Fibroblast of peridontal ligament (primary cell): ENCODE measurements at regions not wholly inside any gene's neighbourhood (a gene's known extent, or its start where the extent isn't known, plus 50 kb on each side); places are given as distances from the start of the nearest gene placed in this dataset.
A peak's percentile ranks its signal among the peaks of the same experiment; 100 is the strongest.
"Not testable (repeated sequence)": the region's sequence is repeated elsewhere in the genome, so short reads cannot be mapped to it uniquely, and the experiment has no call there.

Source experiments
- DNase-seq: peaks from one replicate; pipeline ENCODE4 v3.0.0-alpha.2; 2010; ENCODE audit errors: extremely low read depth

DNA sequence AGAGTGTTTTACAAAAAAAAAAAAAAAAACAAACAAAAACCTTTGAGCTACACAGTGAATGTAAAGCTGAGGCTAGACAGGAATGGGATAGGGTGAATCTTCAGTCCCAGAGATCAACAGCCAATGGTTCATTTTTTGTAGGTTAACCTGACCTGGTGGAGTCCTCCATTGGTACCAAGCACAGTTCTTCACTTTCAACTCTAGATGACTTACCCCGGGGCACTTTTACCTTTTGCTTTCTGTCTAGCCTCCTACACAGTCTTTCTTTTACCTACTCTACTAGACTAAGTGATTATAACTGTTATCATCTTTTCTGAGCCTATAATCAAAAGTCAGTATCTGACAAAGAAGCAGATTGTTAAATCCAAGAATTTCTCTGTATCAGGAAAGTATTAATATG, 50.9 kb downstream of the ANXA2R start:
- DNase-seq, result no peak

DNA sequence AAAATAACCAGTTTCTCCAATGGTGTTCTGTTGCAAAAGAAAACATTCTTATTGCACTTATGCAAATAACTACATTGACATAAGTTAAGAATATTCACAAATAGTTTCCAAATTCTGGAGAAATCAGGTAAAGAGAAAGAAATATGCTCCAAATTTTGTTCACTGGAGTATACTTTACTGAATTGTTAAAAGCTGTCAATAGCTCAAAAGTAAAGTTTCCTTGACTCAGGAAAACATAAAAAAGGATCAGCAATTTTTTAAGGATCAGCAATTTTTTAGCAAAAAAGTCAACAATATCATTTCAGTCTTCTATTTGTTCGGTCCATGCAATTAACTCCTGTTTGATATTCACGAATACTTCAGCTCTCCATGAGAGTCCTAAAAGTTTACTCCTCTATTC, 51.6 kb downstream of the ANXA2R start:
- DNase-seq, result no peak

- DNase-seq, result peak; percentile 89
Measured at GRCh38 chr5:42985129-42986037, 54.7 kb downstream of the ANXA2R start.

DNA sequence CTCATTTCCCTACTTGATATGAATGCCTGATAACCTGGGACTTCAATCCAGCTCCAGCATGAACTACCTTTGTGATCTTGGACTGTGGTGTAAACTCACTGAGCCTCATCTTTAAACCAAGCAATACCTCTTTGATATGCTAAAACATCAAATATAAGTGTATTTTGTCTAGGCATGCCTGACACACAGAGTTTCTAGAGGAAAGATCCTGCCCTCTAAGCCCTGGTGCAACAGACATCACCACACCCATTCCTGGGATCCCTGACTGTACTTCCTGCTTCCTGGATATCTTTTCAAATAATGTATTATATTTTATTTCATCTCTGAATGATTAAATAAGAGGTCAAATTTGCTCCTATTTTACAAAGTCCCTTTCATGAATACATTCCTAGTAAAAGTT, 55.8 kb downstream of the ANXA2R start:
- DNase-seq, result peak; percentile 10

GRCh38 chr5:42982107-42982622, 58.0 kb downstream of the ANXA2R start:
- peak; percentile 10 for DNase-seq

DNA sequence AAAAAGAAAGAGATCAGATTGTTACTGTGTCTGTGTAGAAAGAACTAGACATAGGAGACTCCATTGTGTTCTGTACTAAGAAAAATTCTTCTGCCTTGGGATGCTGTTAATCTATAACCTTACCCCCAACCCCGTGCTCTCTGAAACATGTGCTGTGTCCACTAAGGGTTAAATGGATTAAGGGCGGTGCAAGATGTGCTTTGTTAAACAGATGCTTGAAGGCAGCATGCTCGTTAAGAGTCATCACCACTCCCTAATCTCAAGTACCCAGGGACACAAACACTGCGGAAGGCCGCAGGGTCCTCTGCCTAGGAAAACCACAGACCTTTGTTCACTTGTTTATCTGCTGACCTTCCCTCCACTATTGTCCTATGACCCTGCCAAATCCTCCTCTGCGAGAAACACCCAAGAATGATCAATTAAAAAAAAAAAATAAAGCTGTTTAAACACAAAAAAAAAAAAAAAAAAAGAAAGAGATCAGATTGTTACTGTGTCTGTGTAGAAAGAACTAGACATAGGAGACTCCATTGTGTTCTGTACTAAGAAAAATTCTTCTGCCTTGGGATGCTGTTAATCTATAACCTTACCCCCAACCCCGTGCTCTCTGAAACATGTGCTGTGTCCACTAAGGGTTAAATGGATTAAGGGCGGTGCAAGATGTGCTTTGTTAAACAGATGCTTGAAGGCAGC, 58.6 kb downstream of the ANXA2R start:
- DNase-seq, result not testable (repeated sequence)

- DNase-seq, result not testable (repeated sequence)
Measured at GRCh38 chr5:42981015-42981414, 59.1 kb downstream of the ANXA2R start.

DNA sequence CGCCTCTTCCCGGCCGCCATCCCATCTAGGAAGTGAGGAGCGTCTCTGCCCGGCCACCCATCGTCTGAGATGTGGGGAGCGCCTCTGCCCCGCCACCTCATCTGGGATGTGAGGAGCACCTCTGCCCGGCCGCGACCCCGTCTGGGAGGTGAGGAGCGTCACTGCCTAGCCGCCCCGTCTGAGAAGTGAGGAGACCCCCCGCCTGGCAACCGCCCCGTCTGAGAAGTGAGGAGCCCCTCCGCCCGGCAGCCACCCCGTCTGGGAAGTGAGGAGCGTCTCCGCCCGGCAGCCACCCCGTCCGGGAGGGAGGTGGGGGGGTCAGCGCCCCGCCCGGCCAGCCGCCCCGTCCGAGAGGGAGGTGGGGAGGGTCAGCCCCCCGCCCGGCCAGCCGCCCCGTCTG, 59.7 kb downstream of the ANXA2R start:
- not testable (repeated sequence) for DNase-seq

DNA sequence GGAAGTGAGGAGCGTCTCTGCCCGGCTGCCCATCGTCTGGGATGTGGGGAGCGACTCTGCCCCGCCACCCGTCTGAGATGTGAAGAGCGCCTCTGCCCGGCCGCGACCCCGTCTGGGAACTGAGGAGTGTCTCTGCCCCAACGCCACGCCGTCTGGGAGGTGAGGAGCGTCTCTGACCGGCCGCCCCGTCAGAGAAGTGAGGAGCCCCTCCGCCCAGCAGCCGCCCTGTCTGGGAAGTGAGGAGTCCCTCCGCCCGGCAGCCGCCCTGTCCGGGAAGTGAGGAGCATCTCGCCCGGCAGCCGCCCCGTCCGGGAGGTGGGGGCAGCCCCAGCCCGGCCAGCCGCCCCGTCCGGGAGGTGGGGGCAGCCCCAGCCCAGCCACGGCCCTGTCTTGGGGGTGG, 60.9 kb downstream of the ANXA2R start:
- DNase-seq, result not testable (repeated sequence)

GRCh38 chr5:42974536-42974935, 65.6 kb downstream of the ANXA2R start:
- DNase-seq, result no peak

GRCh38 chr5:42970636-42971559, 69.2 kb downstream of the ANXA2R start:
- no peak for DNase-seq

GRCh38 chr5:42965934-42966333, 74.2 kb downstream of the ANXA2R start:
- DNase-seq, result no peak

DNA sequence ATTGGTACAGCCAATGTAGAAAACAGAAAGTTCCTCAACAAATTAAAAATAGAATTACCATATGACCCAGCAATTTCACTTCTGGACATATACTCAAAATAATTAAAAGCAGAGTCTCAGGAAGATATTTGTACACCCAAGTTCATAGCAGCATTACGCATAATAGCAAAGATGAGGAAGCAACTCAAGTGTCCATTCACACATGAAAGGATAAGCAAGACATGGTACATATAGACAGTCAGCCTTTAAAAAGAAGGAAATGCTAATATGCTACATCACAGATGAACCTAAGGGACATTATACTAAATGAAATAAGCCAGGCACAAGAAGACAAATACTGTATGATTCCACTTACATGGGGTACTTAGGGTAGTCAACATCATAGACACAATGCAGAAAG, 76.7 kb downstream of the ANXA2R start:
- DNase-seq, result no peak

DNA sequence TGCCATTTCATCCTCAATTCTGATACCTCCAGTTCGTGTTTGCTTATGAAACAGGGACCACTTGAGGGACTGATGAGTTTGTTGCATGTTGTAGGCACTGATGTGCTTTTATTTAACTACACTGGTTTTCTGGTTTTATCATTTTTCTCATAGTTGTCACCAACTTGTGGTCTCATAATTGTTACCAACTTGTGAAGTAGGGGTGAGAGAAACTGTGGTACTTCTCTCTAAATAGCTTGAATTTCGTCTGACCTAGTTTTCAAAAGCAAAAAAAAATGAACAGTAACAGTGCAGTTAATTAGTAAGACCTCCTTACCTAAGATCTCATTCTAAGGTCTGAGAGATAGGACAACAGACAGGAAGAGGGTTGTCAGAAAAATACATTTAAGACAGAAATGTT, 78.0 kb downstream of the ANXA2R start:
- DNase-seq, result no peak

DNA sequence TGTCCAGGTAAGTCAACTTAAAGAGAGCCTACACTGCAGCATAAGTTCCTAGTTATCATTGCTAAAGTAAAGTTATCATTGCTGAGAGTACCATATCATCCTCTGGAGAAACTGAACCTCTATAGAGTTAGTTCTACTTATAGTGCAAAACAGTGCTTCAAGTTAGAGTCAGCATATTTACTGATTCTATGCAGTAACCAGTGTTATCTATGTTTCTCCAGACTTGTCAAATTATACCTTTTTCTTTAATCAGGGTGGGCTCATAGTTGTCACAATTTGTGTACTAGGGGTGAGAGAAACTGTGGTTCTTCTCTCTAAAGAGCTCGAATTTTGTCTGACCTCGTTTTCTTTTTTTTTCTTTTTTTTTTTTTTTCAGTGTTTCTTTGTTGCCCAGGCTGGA, 79.6 kb downstream of the ANXA2R start:
- DNase-seq, result no peak

GRCh38 chr5:42956551-42956950, 83.6 kb downstream of the ANXA2R start:
- DNase-seq, result no peak

- DNase-seq, result peak; percentile 9
Measured at GRCh38 chr5:42953041-42953440, 87.1 kb downstream of the ANXA2R start.

DNA sequence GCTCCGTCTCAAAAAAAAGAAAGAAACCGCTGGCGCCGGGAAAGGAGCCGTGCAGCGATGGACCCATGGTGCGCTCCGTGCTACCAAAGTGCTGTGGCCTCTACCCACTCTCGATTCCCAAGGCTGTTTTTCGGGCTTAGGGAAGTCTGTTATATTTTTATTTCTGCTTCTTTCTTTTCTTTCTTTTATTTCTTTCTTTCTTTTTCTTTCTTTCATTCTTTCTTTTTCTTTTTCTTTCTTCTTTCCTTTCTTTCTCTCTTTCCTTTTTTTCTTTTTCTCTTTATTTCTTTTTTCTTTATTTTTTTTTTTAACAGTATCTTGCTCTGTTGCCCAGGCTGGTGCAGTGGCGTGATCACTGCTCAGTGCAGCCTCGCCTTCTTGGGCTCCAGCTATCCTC, 87.5 kb downstream of the ANXA2R start:
- DNase-seq, result peak; percentile 19

- DNase-seq, result peak; percentile 47
Measured at GRCh38 chr5:42951293-42951840, 88.8 kb downstream of the ANXA2R start.

DNA sequence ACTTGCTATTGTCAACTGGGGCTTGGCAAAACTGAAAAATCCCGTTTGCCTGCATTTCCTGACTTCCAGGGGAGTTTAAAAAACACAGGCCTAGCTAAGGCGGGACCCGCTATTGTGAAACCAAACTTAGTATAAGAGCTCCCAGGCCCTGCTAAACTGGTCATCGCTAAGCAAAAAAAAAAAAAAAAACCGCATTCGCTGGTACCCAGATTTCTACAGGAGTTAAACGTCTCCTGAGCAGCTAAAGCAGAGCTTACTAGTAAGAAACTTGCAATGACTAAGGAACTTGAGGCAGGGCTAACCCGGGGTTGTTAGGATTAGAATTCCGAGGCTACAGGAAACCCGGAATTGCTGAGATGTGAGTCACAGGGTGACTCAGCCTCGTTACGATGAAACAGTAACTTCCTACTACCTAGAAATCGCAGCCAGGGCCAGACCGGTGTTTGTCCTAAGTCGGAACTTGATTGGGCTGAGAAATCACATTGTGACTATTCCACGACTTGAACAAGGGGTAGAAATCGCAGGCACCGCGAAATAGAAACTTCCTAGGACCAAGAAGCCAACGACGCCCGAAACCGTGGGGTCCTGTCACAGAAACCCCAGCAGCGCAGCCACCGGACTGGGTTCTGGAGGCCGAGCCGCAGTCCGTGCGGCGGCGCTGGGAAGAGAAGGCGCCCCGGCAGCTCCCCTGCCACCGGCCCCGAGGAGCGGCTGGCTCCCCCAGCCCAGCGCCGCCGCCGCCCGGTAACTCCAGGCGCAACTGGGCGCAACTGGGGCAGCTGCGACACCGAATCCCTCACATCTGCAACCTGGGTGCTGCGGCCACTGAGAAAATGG, 89.4 kb downstream of the ANXA2R start:
- DNase-seq, result peak; percentile 99

DNA sequence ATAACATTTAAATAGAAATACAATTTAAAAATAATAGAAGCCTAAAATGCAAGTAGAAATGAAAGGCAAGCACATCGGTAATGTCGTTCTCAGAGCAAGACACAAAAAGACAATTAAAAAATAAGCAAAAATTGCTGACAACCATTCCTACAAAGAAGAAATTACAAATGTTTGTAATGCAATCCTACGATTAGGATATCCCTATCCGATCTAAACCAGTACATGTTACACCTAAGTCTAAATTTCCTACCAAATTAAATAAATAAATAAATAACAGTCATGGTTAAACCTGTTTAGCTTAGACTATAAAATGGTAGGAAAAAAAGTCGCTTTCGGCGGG, 90.0 kb downstream of the ANXA2R start:
- no peak for DNase-seq
